Jurkat, Clone E6-1 (cell line): ENCODE measurements at regions not wholly inside any gene's neighbourhood (a gene's known extent, or its start where the extent isn't known, plus 50 kb on each side); places are given as distances from the start of the nearest gene placed in this dataset.

Experiments
- DNase-seq: peaks from one replicate; pipeline ENCODE4 v3.0.0-alpha.2; 2011; ENCODE audit warnings: low read depth, low spot score
- H3K4me3 ChIP-seq: 2 replicates; pipeline ENCODE4 v1.5.1; 2011; ENCODE audit warnings: mild to moderate bottlenecking, low read length, control low read depth, moderate library complexity

DNA sequence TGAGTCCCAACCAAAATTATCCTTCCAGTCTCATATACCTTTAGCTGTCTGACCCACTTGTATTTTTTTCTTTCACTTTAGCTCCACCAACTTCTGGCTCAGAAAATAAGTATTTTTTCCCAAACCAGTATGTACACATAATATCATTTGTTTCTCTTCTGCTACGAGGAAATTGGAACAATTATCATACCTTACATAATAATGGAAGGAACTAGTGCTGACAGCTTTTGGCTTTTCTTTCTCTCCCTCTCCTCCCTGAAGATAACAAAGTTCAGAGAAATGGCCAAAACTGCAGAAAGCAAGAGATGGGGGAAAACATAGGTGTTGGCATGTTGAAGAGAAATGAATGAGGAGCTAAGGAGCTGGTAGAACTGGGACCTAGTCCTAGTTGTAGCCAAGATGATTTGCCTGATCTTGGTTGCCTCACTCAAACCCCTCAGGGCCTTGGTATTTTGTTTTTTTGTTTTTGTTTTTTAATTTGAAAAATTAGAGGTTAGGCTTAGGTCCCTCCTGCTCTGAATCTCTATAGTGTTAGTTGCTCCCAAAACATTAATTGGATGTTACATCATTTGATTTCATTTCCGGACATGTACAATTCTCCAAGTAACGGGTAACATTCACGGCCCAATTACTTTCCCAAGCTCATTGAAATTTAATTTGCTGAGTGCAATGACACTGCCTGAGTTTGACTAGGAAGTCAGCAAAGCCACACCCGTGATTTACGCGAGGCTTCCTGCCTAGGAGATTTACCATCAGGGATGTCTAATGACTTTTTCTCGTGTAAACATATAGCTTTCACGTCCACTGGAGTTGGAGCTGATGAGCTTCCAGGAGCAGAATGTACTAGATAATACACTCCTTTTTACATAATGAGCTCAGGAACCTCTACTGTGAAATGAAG, 291.6 kb downstream of the TLE1 start:
- DNase-seq: no peak
- no peak overlapping the region for H3K4me3 ChIP-seq

- no peak overlapping the region for H3K4me3 ChIP-seq
- DNase-seq: no peak
These were observed 292.8 kb downstream of the TLE1 start for GRCh38 chr9:81396528-81396927.

DNA sequence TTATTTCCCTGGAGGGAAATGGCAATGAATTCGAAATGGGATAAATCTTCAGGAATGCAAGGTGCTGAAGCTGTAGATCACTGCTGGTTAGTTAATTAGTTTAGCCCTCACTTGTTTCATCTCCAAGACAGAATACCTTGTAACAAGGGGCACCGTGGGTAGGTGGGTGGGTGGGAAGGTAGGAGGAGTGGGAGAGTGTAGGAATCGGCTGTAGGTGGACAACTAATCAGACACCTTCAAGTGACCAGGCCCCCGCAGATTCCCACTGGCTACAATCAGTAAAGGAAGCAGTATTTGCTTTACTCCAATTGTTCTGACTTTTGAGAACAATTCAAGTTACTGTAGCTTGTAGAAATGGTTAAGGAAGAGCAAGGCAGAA, 293.7 kb downstream of the TLE1 start:
- DNase-seq: no peak
- no peak overlapping the region for H3K4me3 ChIP-seq

DNA sequence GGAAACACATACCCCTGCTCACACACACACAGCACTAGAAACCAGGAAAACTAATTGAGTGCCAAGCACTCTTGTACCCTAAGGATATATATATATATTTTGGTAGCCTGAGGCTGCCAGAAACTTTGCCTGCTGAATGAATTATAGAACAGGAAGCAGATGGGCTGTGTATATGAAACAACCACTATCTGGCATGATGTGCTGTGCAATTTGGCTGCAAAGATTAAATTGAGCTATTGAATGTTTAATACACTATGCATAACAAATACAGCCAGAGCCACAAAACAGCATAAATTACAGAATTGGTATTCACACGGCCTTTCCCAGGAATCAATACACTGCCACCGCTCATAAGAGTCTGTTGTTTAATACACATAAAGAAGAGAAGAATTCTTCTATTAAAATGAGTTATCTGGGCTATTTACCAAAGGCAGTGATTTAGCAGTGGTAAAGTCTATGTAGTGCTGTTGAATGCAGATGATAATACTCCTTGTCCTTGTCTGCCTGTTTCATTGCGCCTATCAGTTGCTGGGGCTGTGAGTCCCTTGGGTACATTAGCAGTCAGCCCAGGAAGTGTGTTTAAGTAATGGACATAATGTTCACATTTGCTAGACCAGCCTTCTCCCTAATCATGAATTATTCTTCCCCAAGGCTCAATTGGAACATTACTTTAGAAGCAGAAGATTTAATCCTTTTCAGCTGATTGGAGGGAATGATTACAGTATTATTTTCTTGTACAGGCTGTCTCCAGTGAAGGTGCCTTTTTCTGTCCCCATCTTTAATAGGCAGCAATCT, 294.3 kb downstream of the TLE1 start:
- no peak overlapping the region for H3K4me3 ChIP-seq
- no peak for DNase-seq

DNA sequence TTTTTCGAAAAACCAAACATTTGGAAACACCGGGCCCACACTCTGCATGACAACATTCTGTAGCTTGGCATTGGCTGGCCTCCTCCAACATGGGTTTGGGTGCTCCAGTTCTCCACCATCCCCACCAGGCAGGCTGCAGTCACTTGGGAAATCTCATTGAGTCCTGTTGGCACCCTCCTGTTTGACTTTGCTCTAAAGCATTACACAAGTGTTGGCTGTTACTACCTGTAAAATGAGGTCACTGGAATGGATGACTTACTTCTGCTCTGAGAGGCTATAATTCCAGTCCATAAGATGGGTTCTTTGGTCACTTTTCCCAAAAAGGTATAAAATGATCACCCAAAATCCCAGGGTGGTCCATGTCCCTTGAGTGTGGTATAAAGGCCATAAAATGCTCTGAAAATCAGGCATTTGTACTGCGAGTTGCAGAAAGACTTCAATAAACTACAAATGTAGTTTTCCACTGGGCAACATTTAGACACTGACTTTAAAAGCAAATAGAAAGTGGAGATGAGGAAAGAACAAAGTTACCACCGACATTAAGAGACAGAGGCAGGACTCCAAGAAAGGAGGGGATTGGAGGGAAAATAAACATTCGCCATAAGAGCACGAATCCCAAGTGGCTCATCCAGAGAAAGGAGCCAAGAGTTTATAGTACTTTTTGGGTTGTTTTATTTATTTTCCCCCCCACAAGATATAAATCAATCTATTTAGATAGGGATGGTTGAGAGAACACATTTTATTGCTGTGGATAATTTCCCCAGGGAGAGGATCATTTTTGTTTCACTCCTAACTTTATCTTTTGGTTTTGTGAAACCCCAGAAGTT, 295.1 kb downstream of the TLE1 start:
- no peak for DNase-seq
- no peak overlapping the region for H3K4me3 ChIP-seq

GRCh38 chr9:81391457-81391825, 297.9 kb downstream of the TLE1 start:
- DNase-seq: no peak

DNA sequence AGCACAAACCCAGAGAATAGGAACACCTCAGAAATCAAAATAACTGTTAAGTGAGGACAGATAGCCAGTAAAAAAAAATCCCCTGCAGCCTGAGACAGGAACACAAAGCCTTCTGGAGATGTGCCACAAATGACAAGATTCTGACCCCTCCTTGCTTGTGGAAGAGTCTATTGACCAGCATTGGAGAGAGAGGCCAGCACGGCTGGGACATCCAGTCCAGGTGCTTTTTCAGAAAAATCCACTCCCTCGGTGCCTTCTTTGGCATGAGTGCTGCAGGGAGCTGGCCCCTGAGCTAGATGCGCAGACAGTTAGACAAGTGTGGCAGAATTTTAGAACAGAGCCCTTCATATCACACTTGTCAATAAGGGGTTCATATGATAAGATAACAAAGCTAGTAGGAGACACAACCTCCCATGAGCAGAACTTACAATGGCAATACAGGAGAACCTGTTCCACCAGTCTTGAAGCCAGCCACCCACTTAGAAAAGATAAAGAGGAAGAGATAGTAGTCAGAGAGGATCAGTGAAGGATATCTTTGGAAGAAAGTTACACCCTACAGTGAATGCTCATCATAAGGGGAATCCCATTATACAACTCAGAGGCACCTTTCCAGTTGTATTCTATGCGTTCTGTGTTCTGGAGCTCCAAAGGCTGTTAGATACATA, 298.4 kb downstream of the TLE1 start:
- no peak for DNase-seq
- no peak overlapping the region for H3K4me3 ChIP-seq

More at GRCh38 chr9:81391457-81391825, 297.9 kb downstream of the TLE1 start:
- H3K4me3 ChIP-seq: no peak overlapping the region

DNA sequence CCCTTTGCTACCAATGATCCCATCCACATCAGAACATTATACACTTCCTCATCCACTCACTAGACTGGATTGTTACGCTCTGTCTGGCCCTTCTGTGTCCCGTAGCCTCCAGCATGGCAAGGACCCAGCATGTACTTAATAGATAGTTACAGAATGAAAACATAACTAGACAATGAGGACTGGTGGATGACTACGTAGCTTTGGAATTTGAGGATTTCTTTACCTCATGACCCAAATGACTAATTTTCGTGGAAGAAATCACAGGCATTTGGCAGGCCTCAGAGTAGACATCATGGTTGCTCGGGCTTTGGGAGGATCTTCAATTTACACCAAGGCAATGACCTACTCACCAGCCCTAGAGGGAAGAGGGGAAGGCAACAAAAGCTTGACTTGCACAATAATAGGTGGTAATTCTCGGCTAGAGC, 299.8 kb downstream of the TLE1 start:
- no peak overlapping the region for H3K4me3 ChIP-seq
- no peak for DNase-seq

DNA sequence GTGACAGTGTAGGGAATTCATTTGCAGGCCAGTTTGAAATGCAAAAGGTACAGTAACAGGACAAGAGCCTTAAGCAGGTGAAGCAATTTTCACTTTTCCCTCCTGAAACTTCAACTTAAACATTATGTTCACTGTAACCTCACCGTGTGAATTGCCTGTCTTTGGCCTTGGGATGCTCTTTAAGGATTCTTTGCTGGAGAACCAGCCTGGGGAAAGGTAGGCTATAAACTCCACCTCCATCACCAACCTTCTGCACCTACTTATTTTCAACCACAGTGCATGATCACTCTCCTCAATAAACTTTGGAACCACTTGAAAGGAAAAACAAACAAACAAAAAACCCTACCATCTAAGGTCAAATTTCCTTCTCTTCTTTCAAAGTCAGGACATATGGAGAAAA, 300.5 kb downstream of the TLE1 start:
- no peak for DNase-seq
- H3K4me3 ChIP-seq: no peak overlapping the region

GRCh38 chr9:81387360-81388106, 301.8 kb downstream of the TLE1 start:
- no peak for DNase-seq
- no peak overlapping the region for H3K4me3 ChIP-seq

GRCh38 chr9:81384911-81385310, 304.4 kb downstream of the TLE1 start:
- no peak for DNase-seq
- no peak overlapping the region for H3K4me3 ChIP-seq

GRCh38 chr9:81382281-81382680, 307.1 kb downstream of the TLE1 start:
- no peak overlapping the region for H3K4me3 ChIP-seq
- no peak for DNase-seq

- no peak overlapping the region for H3K4me3 ChIP-seq
- no peak for DNase-seq
These were observed 307.7 kb downstream of the TLE1 start for GRCh38 chr9:81381694-81382093.

GRCh38 chr9:81380504-81381359, 308.6 kb downstream of the TLE1 start:
- H3K4me3 ChIP-seq: no peak overlapping the region
- no peak for DNase-seq

DNA sequence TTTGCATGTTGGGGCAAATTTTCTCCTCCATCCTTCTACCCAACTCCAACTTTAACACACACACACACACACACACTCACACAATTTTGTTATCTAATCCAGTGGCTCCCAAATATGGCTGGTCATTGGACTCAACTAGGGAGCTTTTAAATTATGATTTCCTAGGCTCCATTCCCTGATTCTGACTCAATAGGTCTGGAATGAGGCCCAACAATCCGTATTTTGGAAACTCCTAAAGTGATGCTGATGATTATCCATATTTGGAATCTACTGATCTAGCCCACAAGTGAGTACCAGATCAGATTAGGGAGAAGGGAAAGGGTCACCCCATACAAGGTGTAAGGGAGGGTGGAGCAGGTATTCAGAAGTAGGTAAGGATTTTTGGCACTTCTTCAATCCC, 309.7 kb downstream of the TLE1 start:
- no peak overlapping the region for H3K4me3 ChIP-seq
- no peak for DNase-seq

- DNase-seq: no peak
- no peak overlapping the region for H3K4me3 ChIP-seq
These were observed 311.4 kb downstream of the TLE1 start for GRCh38 chr9:81377921-81378320.

DNA sequence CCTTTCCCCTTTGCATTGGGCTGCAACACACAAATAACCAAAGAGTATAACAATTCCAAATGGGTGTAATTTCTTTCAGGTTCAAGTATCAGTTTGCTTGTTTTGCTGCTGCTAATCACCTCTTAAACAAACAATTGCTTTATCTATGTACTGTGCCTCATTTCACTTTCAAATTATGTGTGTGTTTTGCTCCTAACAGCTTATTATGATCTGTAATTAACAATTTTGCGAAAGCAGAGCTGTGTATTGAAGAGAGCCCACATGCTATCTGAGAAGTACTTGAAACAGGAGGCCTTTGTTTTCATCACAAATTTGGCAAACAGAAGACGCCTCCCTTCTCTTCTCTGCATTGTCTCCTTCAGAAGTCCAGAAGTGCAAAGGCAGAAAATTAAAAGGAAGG, 312.0 kb downstream of the TLE1 start:
- no peak overlapping the region for H3K4me3 ChIP-seq

More for the DNA sequence above, 312.0 kb downstream of the TLE1 start:
- DNase-seq: no peak
